Glutamatergic neuron (in vitro differentiated cells): ENCODE measurements at regions not wholly inside any gene's neighbourhood (a gene's known extent, or its start where the extent isn't known, plus 50 kb on each side); places are given as distances from the start of the nearest gene placed in this dataset.

Experiments
- DNase-seq: peaks from one replicate; pipeline ENCODE4 v3.0.0; 2022
- H3K27ac Mint-ChIP-seq: one replicate; pipeline ENCODE4 v1.8.0; 2020; ENCODE audit warnings: mild to moderate bottlenecking, mixed read lengths, inconsistent platforms; ENCODE audit not compliant: unreplicated experiment
- H3K27me3 Mint-ChIP-seq: one replicate; pipeline ENCODE4 v1.8.0; 2020; ENCODE audit warnings: mild to moderate bottlenecking, moderate library complexity, mixed read lengths, inconsistent platforms; ENCODE audit not compliant: unreplicated experiment
- H3K36me3 Mint-ChIP-seq: one replicate; pipeline ENCODE4 v1.8.0; 2020; ENCODE audit warnings: mild to moderate bottlenecking, mixed read lengths, inconsistent platforms; ENCODE audit not compliant: unreplicated experiment
- H3K4me1 Mint-ChIP-seq: one replicate; pipeline ENCODE4 v1.8.0; 2020; ENCODE audit warnings: mild to moderate bottlenecking, low read depth, mixed read lengths, inconsistent platforms; ENCODE audit not compliant: unreplicated experiment
- H3K4me3 Mint-ChIP-seq: one replicate; pipeline ENCODE4 v1.8.0; 2020; ENCODE audit warnings: mild to moderate bottlenecking, mixed read lengths, inconsistent platforms; ENCODE audit not compliant: unreplicated experiment
- H3K9me3 Mint-ChIP-seq: one replicate; pipeline ENCODE4 v1.8.0; 2020; ENCODE audit warnings: mild to moderate bottlenecking, moderate library complexity, mixed read lengths, inconsistent platforms; ENCODE audit not compliant: unreplicated experiment
- CTCF ChIP-seq: fragments of 200-600 bp; sonication (generic); IDR thresholded peaks from one replicate; pipeline ENCODE4 v1.5.0; 2021; ENCODE audit not compliant: partially characterized antibody, unreplicated experiment

DNA sequence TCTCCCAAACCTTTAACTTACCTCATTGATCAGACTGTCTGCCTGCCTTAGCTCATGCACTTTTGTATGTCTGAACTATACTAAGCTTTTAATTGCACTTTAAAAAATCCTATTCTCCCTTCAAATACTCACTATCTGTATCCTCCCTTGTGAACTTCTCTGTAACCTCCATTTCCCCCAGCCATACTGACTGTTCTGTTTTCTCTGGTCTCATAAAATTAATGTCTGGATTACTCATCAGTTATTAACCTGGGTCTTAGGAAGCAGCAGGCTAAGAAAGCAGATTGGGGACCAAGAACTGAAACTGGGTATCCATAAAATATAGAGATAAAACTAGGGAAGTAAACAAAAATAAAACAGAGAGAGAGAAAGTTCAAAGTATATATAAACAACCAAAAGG lies 469.3 kb upstream of the MAN1A1 start:
- DNase-seq: no peak
- no peak for TF ChIP-seq CTCF
- no peak overlapping the region for H3K27ac Mint-ChIP-seq
- H3K36me3 Mint-ChIP-seq: no peaks in the 10 kb centered on the region
- H3K4me3 Mint-ChIP-seq: no peak overlapping the region
- no peaks in the 10 kb centered on the region for H3K4me1 Mint-ChIP-seq
- H3K27me3 Mint-ChIP-seq: no peaks in the 10 kb centered on the region
- H3K9me3 Mint-ChIP-seq: no peaks in the 10 kb centered on the region

- Mint-ChIP-seq H3K36me3 (no peaks in the 10 kb centered on the region), H3K9me3 (no peaks in the 10 kb centered on the region), H3K4me1 (no peaks in the 10 kb centered on the region), H3K27ac (no peak overlapping the region), H3K27me3 (no peaks in the 10 kb centered on the region), H3K4me3 (no peak overlapping the region)
- TF ChIP-seq CTCF: no peak
- no peak for DNase-seq
These were observed 465.2 kb upstream of the MAN1A1 start for GRCh38 chr6:119814609-119815400.

DNA sequence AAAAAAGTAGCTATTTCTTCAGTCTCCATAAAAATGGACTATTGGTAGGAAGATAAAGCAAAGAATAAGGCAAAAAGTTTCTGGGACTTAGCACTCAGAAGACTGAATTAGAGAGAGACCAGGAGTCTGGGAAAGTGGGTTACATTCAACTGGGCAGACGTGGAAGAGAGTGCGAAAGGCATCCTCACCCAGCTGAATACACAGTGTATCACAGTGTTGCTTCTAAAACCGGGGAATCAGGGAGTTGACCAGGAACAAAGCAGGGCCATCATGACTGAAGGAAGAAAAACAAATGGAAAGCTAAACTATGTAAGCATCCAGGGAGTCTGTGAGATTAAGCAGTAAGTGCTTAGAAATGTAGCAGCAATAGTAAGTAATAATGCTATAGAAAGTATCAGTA lies 452.9 kb upstream of the MAN1A1 start:
- Mint-ChIP-seq H3K27me3 (no peaks in the 10 kb centered on the region), H3K4me3 (no peak overlapping the region), H3K36me3 (no peaks in the 10 kb centered on the region), H3K9me3 (no peaks in the 10 kb centered on the region), H3K4me1 (no peaks in the 10 kb centered on the region), H3K27ac (no peak overlapping the region)
- TF ChIP-seq CTCF: no peak
- no peak for DNase-seq

- H3K27me3 Mint-ChIP-seq: no peaks in the 10 kb centered on the region
- H3K4me3 Mint-ChIP-seq: no peak overlapping the region
- H3K36me3 Mint-ChIP-seq: no peaks in the 10 kb centered on the region
- no peaks in the 10 kb centered on the region for H3K4me1 Mint-ChIP-seq
- H3K27ac Mint-ChIP-seq: no peak overlapping the region
- TF ChIP-seq CTCF: no peak
- no peaks in the 10 kb centered on the region for H3K9me3 Mint-ChIP-seq
- DNase-seq: no peak
These were observed 451.5 kb upstream of the MAN1A1 start for GRCh38 chr6:119801056-119801455.

- Mint-ChIP-seq H3K4me3 (no peak overlapping the region), H3K36me3 (no peaks in the 10 kb centered on the region), H3K27me3 (no peaks in the 10 kb centered on the region), H3K4me1 (no peaks in the 10 kb centered on the region), H3K9me3 (no peaks in the 10 kb centered on the region), H3K27ac (no peak overlapping the region)
- DNase-seq: no peak
- no peak for TF ChIP-seq CTCF
These were observed 451.0 kb upstream of the MAN1A1 start for GRCh38 chr6:119800526-119800925.
